OCI-LY1 (cell line): ENCODE measurements at regions not wholly inside any gene's neighbourhood (a gene's known extent, or its start where the extent isn't known, plus 50 kb on each side); places are given as distances from the start of the nearest gene placed in this dataset.

Source experiments
- H2AFZ ChIP-seq: fragments of 200-600 bp; sonication (generic), shearing (Covaris generic); 2 replicates; pipeline ENCODE4 v1.6.0; 2014; ENCODE audit warnings: antibody characterized with exemption, mild to moderate bottlenecking, low read length
- H3F3A ChIP-seq: fragments of 200-600 bp; sonication (generic), shearing (Covaris generic); 2 replicates; pipeline ENCODE4 v1.6.0; 2014; ENCODE audit warnings: mild to moderate bottlenecking, antibody characterized with exemption, low read length, moderate library complexity; ENCODE audit not compliant: insufficient read depth
- H3K27ac ChIP-seq: fragments of 200-600 bp; sonication (generic); 2 replicates; pipeline ENCODE4 v1.5.1; 2014; ENCODE audit warnings: low read length, mixed run types, mild to moderate bottlenecking, low read depth; ENCODE audit not compliant: poor library complexity, severe bottlenecking
- H3K27me3 ChIP-seq: fragments of 200-600 bp; sonication (generic); 2 replicates; pipeline ENCODE4 v1.6.0; 2014; ENCODE audit warnings: antibody characterized with exemption, mild to moderate bottlenecking, low read length, moderate library complexity; ENCODE audit not compliant: insufficient read depth
- H3K36me3 ChIP-seq: fragments of 200-600 bp; sonication (generic); 2 replicates; pipeline ENCODE4 v1.6.1; 2014; ENCODE audit warnings: mild to moderate bottlenecking, antibody characterized with exemption, low read length, moderate library complexity, mixed read lengths; ENCODE audit not compliant: insufficient read depth
- H3K4me1 ChIP-seq: fragments of 200-600 bp; sonication (generic); 2 replicates; pipeline ENCODE4 v1.5.1; 2014; ENCODE audit warnings: mild to moderate bottlenecking, low read length, moderate library complexity; ENCODE audit not compliant: insufficient read depth, severe bottlenecking
- H3K4me2 ChIP-seq: fragments of 200-600 bp; sonication (generic), shearing (Covaris generic); 2 replicates; pipeline ENCODE4 v1.6.1; 2014; ENCODE audit warnings: low read length
- H3K4me3 ChIP-seq: fragments of 200-600 bp; sonication (generic); 2 replicates; pipeline ENCODE4 v1.5.1; 2014; ENCODE audit warnings: low read length, low read depth, mild to moderate bottlenecking, mixed read lengths; ENCODE audit not compliant: poor library complexity, severe bottlenecking
- H3K79me2 ChIP-seq: fragments of 200-600 bp; shearing (Covaris generic); 2 replicates; pipeline ENCODE4 v1.6.1; 2016; ENCODE audit warnings: mixed run types, low read length, mixed read lengths; ENCODE audit not compliant: insufficient read depth
- H3K9ac ChIP-seq: fragments of 200-600 bp; sonication (generic), shearing (Covaris generic); 2 replicates; pipeline ENCODE4 v1.6.1; 2014; ENCODE audit warnings: mild to moderate bottlenecking, low read length, mixed read lengths
- H3K9me2 ChIP-seq: fragments of 200-600 bp; sonication (generic), shearing (Covaris generic); 2 replicates; pipeline ENCODE4 v1.6.1; 2014; ENCODE audit warnings: low read depth, mild to moderate bottlenecking, low read length, mixed read lengths
- H3K9me3 ChIP-seq: fragments of 200-600 bp; shearing (Covaris generic); 2 replicates; pipeline ENCODE4 v1.6.1; 2014; ENCODE audit warnings: low read length, mixed read lengths
- H4K20me1 ChIP-seq: fragments of 200-600 bp; sonication (generic), shearing (Covaris generic); 2 replicates; pipeline ENCODE4 v1.6.0; 2016; ENCODE audit warnings: mild to moderate bottlenecking, low read length; ENCODE audit not compliant: insufficient read depth
- CTCF ChIP-seq: fragments of 200-600 bp; sonication (generic), shearing (Covaris generic); IDR thresholded peaks from 2 replicates; pipeline ENCODE4 v1.5.1; 2017; ENCODE audit warnings: mild to moderate bottlenecking, antibody characterized with exemption, low read length, moderate library complexity, mixed read lengths
- EZH2 ChIP-seq: fragments of 200-600 bp; sonication (generic), shearing (Covaris generic); IDR thresholded peaks from 2 replicates; pipeline ENCODE4 v1.8.0; 2017; ENCODE audit warnings: borderline replicate concordance, mixed run types, mild to moderate bottlenecking, antibody characterized with exemption, low read length, moderate library complexity, mixed read lengths

GRCh38 chr12:111122458-111122878 is 202.1 kb upstream of the MYL2 start:
- H3K9me3 ChIP-seq: no peaks in the 10 kb centered on the region
- no peaks in the 10 kb centered on the region for H3K27me3 ChIP-seq
- no peak overlapping the region for H3K4me2 ChIP-seq
- no peaks in the 10 kb centered on the region for H3K36me3 ChIP-seq
- no peaks in the 10 kb centered on the region for H3K79me2 ChIP-seq
- H3K9ac ChIP-seq: no peak overlapping the region
- H2AFZ ChIP-seq: no peak overlapping the region
- H3K4me3 ChIP-seq: no peak overlapping the region
- no peaks in the 10 kb centered on the region for H3F3A ChIP-seq
- no peaks in the 10 kb centered on the region for H3K9me2 ChIP-seq
- no peak for TF ChIP-seq CTCF
- TF ChIP-seq EZH2: no peak
- H3K27ac ChIP-seq: no peak overlapping the region
- no peaks in the 10 kb centered on the region for H4K20me1 ChIP-seq
- H3K4me1 ChIP-seq: no peaks in the 10 kb centered on the region

DNA sequence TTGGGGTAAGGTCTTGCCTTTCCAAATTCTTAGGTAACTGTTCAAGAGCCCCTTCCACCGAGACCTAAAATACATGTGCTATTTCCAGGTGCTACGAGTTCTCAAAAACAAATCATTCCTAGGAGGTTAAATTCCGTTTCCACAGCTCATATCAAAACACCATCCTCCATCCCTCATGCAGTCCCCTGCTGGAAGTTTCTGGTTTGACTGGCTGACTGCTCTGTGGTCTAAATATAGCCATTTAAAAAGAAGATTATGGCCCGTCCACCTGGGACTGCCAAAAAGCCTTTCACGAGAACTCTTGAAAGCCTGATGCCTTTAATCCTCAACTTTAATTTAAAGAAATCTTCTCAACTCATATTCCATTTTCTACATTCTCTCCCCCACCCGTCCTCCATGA is 201.5 kb upstream of the MYL2 start:
- H3K27me3 ChIP-seq: no peaks in the 10 kb centered on the region
- no peak overlapping the region for H2AFZ ChIP-seq
- no peaks in the 10 kb centered on the region for H3K4me1 ChIP-seq
- H3K79me2 ChIP-seq: no peaks in the 10 kb centered on the region
- no peaks in the 10 kb centered on the region for H3K9me2 ChIP-seq
- no peak overlapping the region for H3K4me3 ChIP-seq
- no peak overlapping the region for H3K9ac ChIP-seq
- H4K20me1 ChIP-seq: no peaks in the 10 kb centered on the region
- H3K36me3 ChIP-seq: no peaks in the 10 kb centered on the region
- no peak overlapping the region for H3K27ac ChIP-seq
- H3F3A ChIP-seq: no peaks in the 10 kb centered on the region
- no peaks in the 10 kb centered on the region for H3K9me3 ChIP-seq
- TF ChIP-seq CTCF (no peak), EZH2 (no peak)
- H3K4me2 ChIP-seq: no peak overlapping the region

- no peak overlapping the region for H3K4me3 ChIP-seq
- H3K9ac ChIP-seq: no peak overlapping the region
- no peaks in the 10 kb centered on the region for H3F3A ChIP-seq
- H3K9me3 ChIP-seq: no peaks in the 10 kb centered on the region
- H3K27me3 ChIP-seq: no peaks in the 10 kb centered on the region
- no peak overlapping the region for H2AFZ ChIP-seq
- TF ChIP-seq CTCF (no peak), EZH2 (no peak)
- no peak overlapping the region for H3K27ac ChIP-seq
- no peaks in the 10 kb centered on the region for H3K79me2 ChIP-seq
- no peaks in the 10 kb centered on the region for H3K4me1 ChIP-seq
- H3K9me2 ChIP-seq: no peaks in the 10 kb centered on the region
- no peak overlapping the region for H3K4me2 ChIP-seq
- H4K20me1 ChIP-seq: no peaks in the 10 kb centered on the region
- no peaks in the 10 kb centered on the region for H3K36me3 ChIP-seq
Observed at GRCh38 chr12:111120578-111120977, 200.2 kb upstream of the MYL2 start.
